Stimulated activated CD4-positive, alpha-beta T cell treated with anti-CD3 and anti-CD28 coated beads, Interleukin-12 subunit alpha, Interleukin-12 subunit beta, amount 100 ng/mL, for 24 hours (primary cell): ENCODE measurements at regions not wholly inside any gene's neighbourhood (a gene's known extent, or its start where the extent isn't known, plus 50 kb on each side); places are given as distances from the start of the nearest gene placed in this dataset.
"Not testable (repeated sequence)": the region's sequence is repeated elsewhere in the genome, so short reads cannot be mapped to it uniquely, and the experiment has no call there.

Experiments used
- DNase-seq, 2 experiments: peaks; one replicate each; pipeline ENCODE4 v3.0.0-alpha.2; 2020; ENCODE audit warnings: low read depth in 2 of 2

- no peak for DNase-seq
These were observed 457.4 kb upstream of the NECTIN3 start for GRCh38 chr3:110614186-110614585.

- DNase-seq: no peak
These were observed 456.2 kb upstream of the NECTIN3 start for GRCh38 chr3:110615454-110615853.

GRCh38 chr3:110618512-110619226, 452.9 kb upstream of the NECTIN3 start:
- no peak for DNase-seq

GRCh38 chr3:110620118-110620517, 451.5 kb upstream of the NECTIN3 start:
- no peak for DNase-seq

GRCh38 chr3:110623571-110623970, 448.0 kb upstream of the NECTIN3 start:
- DNase-seq: no peak

- no peak for DNase-seq
These were observed 447.0 kb upstream of the NECTIN3 start for GRCh38 chr3:110624576-110624975.

GRCh38 chr3:110625201-110625747, 446.3 kb upstream of the NECTIN3 start:
- DNase-seq: no peak

- not testable (repeated sequence) for DNase-seq
These were observed 444.9 kb upstream of the NECTIN3 start for GRCh38 chr3:110626652-110627111.

- DNase-seq: no peak
These were observed 442.8 kb upstream of the NECTIN3 start for GRCh38 chr3:110628650-110629301.

GRCh38 chr3:110629917-110630316, 441.7 kb upstream of the NECTIN3 start:
- DNase-seq: no peak

GRCh38 chr3:110644203-110644602, 427.4 kb upstream of the NECTIN3 start:
- DNase-seq: no peak

GRCh38 chr3:110646055-110646454, 425.6 kb upstream of the NECTIN3 start:
- DNase-seq: no peak

- no peak for DNase-seq
These were observed 425.1 kb upstream of the NECTIN3 start for GRCh38 chr3:110646496-110646895.

- no peak for DNase-seq
These were observed 424.0 kb upstream of the NECTIN3 start for GRCh38 chr3:110647586-110647985.

GRCh38 chr3:110650741-110651140, 420.9 kb upstream of the NECTIN3 start:
- DNase-seq: no peak

GRCh38 chr3:110654843-110655502, 416.6 kb upstream of the NECTIN3 start:
- DNase-seq: no peak

- DNase-seq: no peak
These were observed 415.1 kb upstream of the NECTIN3 start for GRCh38 chr3:110656394-110657025.

- DNase-seq: no peak
These were observed 407.5 kb upstream of the NECTIN3 start for GRCh38 chr3:110664148-110664547.

- no peak for DNase-seq
These were observed 405.1 kb upstream of the NECTIN3 start for GRCh38 chr3:110666495-110666894.

GRCh38 chr3:110667216-110667615, 404.4 kb upstream of the NECTIN3 start:
- no peak for DNase-seq

GRCh38 chr3:110670407-110670806, 401.2 kb upstream of the NECTIN3 start:
- no peak for DNase-seq

GRCh38 chr3:110677506-110677905, 394.1 kb upstream of the NECTIN3 start:
- no peak for DNase-seq
